HCT116 (cell line): ENCODE measurements at regions not wholly inside any gene's neighbourhood (a gene's known extent, or its start where the extent isn't known, plus 50 kb on each side); places are given as distances from the start of the nearest gene placed in this dataset.

ENCODE experiments used
- ATAC-seq: fragments of 200-7000 bp; cut with Tn5 transposase; 2 replicates; pipeline ENCODE4 v1.9.1; 2020; ENCODE audit warnings: mild to moderate bottlenecking, moderate library complexity
- BruUV-seq: library from RNA; stranded (reverse); fragments of 400-500 nt; replicated peaks from 2 replicates; lab custom pipeline; 2021; lab: Mats Ljungman, UMichigan
- CTCF ChIA-PET: fragments of 300-600 bp; sonication (Branson Sonifier 250); formaldehyde crosslinking; loops from one replicate; lab custom pipeline; 2021; ENCODE audit warnings: antibody characterized with exemption; lab: Charles Lee
- POLR2A ChIA-PET: fragments of 300-600, 350-600 bp; sonication (Branson Sonifier 250); formaldehyde crosslinking; loops from one replicate; lab custom pipeline; 2021; ENCODE audit warnings: antibody characterized with exemption; lab: Charles Lee
- RAD21 ChIA-PET, 2 experiments: fragments of 300-600 bp; sonication (Branson Sonifier 250); formaldehyde crosslinking; loops; one replicate each; lab custom pipeline; 2023; ENCODE audit warnings: low total read pairs in 2 of 2; ENCODE audit not compliant: uncharacterized antibody in 2 of 2, unreplicated experiment in 2 of 2, low non-redundant PET in 1 of 2; lab: Charles Lee
- DNase-seq: peaks from one replicate; pipeline ENCODE4 v3.0.0-alpha.2; 2010; ENCODE audit warnings: low read depth, low spot score
- H2AFZ ChIP-seq: fragments of 200-600 bp; shearing (Covaris generic), sonication (generic); 2 replicates; pipeline ENCODE4 v1.6.1; 2017; ENCODE audit warnings: low read depth, mixed run types, mixed read lengths, antibody characterized with exemption, low read length; ENCODE audit not compliant: poor library complexity, severe bottlenecking
- H3K27ac ChIP-seq: 2 replicates; pipeline ENCODE4 v1.5.1; 2012; ENCODE audit warnings: low read depth, low read length
- H3K27me3 ChIP-seq: fragments of 200-600 bp; sonication (generic); 2 replicates; pipeline ENCODE4 v1.6.1; 2016; ENCODE audit warnings: mixed run types, low read length, mixed read lengths; ENCODE audit not compliant: insufficient read depth
- H3K36me3 ChIP-seq, 2 experiments: fragments of 200-500 bp in 1 of 2; fragments of 200-600 bp in 1 of 2; sonication (Bioruptor generic) in 1 of 2; sonication (generic) in 1 of 2; 2 replicates each; pipeline versions ENCODE4 v1.5.1 to v1.6.1; 2014 to 2016; ENCODE audit warnings: low read length in 2 of 2, inconsistent platforms in 1 of 2, mixed read lengths in 1 of 2, mixed run types in 1 of 2; ENCODE audit not compliant: insufficient read depth in 2 of 2, control insufficient read depth in 1 of 2
- H3K4me1 ChIP-seq, 2 experiments: fragments of 200-600 bp in 1 of 2; sonication (generic) in 1 of 2; 2 replicates each; pipeline versions ENCODE4 v1.5.1 to v1.6.1; 2012 to 2017; ENCODE audit warnings: low read length in 2 of 2, inconsistent platforms in 1 of 2, mild to moderate bottlenecking in 1 of 2, mixed read lengths in 1 of 2, mixed run types in 1 of 2, moderate library complexity in 1 of 2; ENCODE audit not compliant: insufficient read depth in 2 of 2, control insufficient read depth in 1 of 2
- H3K4me2 ChIP-seq: fragments of 200-600 bp; sonication (generic); 2 replicates; pipeline ENCODE4 v1.6.1; 2017; ENCODE audit warnings: mixed run types, low read length, mixed read lengths
- H3K4me3 ChIP-seq, 2 experiments: fragments of 200-600 bp in 1 of 2; sonication (generic) in 1 of 2; replicated peaks in 1 of 2; 2 replicates each; pipeline ENCODE4 v1.5.1; 2011 to 2016; ENCODE audit warnings: low read length in 2 of 2, control low read depth in 1 of 2, low read depth in 1 of 2, mild to moderate bottlenecking in 1 of 2, mixed read lengths in 1 of 2, mixed run types in 1 of 2
- H3K79me2 ChIP-seq: fragments of 200-600 bp; sonication (generic); 2 replicates; pipeline ENCODE4 v1.6.1; 2017; ENCODE audit warnings: mild to moderate bottlenecking, mixed run types, low read length, moderate library complexity, mixed read lengths; ENCODE audit not compliant: insufficient read depth
- H3K9ac ChIP-seq: fragments of 200-600 bp; sonication (generic); 2 replicates; pipeline ENCODE4 v1.6.1; 2016; ENCODE audit warnings: low read length, mixed read lengths
- H3K9me2 ChIP-seq: fragments of 200-600 bp; sonication (generic), shearing (Covaris generic); 2 replicates; pipeline ENCODE4 v1.6.1; 2017; ENCODE audit warnings: mixed run types, mild to moderate bottlenecking, moderate library complexity; ENCODE audit not compliant: insufficient read depth
- H3K9me3 ChIP-seq, 2 experiments: fragments of 200-500 bp in 1 of 2; fragments of 200-600 bp in 1 of 2; sonication (Bioruptor generic) in 1 of 2; sonication (generic) in 1 of 2; 2 replicates each; pipeline ENCODE4 v1.6.1; 2014 to 2017; ENCODE audit warnings: low read length in 2 of 2, mixed read lengths in 2 of 2, inconsistent platforms in 1 of 2, low read depth in 1 of 2, mild to moderate bottlenecking in 1 of 2, mixed run types in 1 of 2, moderate library complexity in 1 of 2; ENCODE audit not compliant: control insufficient read depth in 1 of 2, insufficient read depth in 1 of 2
- H4K20me1 ChIP-seq: fragments of 200-600 bp; sonication (generic), shearing (Covaris generic); 2 replicates; pipeline ENCODE4 v1.6.1; 2017; ENCODE audit warnings: mixed run types, mild to moderate bottlenecking, moderate library complexity; ENCODE audit not compliant: insufficient read depth
- CBX3 ChIP-seq: IDR thresholded peaks from 2 replicates; pipeline ENCODE4 v1.6.1; 2012; ENCODE audit warnings: low read depth
- MAX ChIP-seq: IDR thresholded peaks from 2 replicates; pipeline ENCODE4 v1.6.1; 2012
- POLR2AphosphoS5 ChIP-seq: IDR thresholded peaks from 2 replicates; pipeline ENCODE4 v1.6.1; 2011; ENCODE audit warnings: mild to moderate bottlenecking, low read depth, low read length, moderate library complexity
- SP1 ChIP-seq: IDR thresholded peaks from 2 replicates; pipeline ENCODE4 v1.6.1; 2012; ENCODE audit warnings: low read depth
- TCF7L2 ChIP-seq: IDR thresholded peaks from 2 replicates; pipeline ENCODE4 v1.7.0; 2011; ENCODE audit warnings: borderline replicate concordance, inconsistent platforms; ENCODE audit not compliant: insufficient read depth, insufficient read length; ENCODE audit errors: extremely low read depth
- ZFX ChIP-seq: fragments of 450-650 bp; IDR thresholded peaks from 2 replicates; pipeline ENCODE4 v1.6.1; 2017
- intact Hi-C: fragments of 100-400 bp; cut with micrococcal nuclease; formaldehyde crosslinking; loops from 2 replicates; pipeline ENCODE4 v1.10.0; 2022

- no peak for DNase-seq
- CTCF ChIA-PET = no interaction called here
- H3K27me3 ChIP-seq = no peaks in the 10 kb centered on the region
- no peaks in the 10 kb centered on the region for H3K9me3 ChIP-seq
- no peaks in the 10 kb centered on the region for H3K36me3 ChIP-seq
- TF ChIP-seq ZFX (no peak), CBX3 (no peak)
- TF ChIP-seq, all 23 proteins: peak for 0
- Histone ChIP-seq H3K9me2 (no peaks in the 10 kb centered on the region), H3K9ac (no peak overlapping the region), H3K4me1 (no peaks in the 10 kb centered on the region), H2AFZ (no peak overlapping the region), H3K4me2 (no peak overlapping the region), H3K27ac (no peak overlapping the region), H3K4me3 (no peak overlapping the region), H3K79me2 (no peaks in the 10 kb centered on the region), H4K20me1 (no peaks in the 10 kb centered on the region)
- RAD21 ChIA-PET = no interaction called here
- intact Hi-C loops = no loop called here
- no TSS peak for BruUV-seq
- no peak for ATAC-seq
- POLR2A ChIA-PET = no interaction called here
Measured at GRCh38 chr1:82948386-82948785, 1050.5 kb downstream of the TTLL7 start.

GRCh38 chr1:82947278-82947677, 1051.7 kb downstream of the TTLL7 start:
- no peak for TF ChIP-seq POLR2AphosphoS5
- no peak for TF ChIP-seq TCF7L2
- TF ChIP-seq MAX = no peak
- TF ChIP-seq SP1 = no peak
- CTCF ChIA-PET = no interaction called here
- Histone ChIP-seq H3K27ac (no peak overlapping the region), H3K4me3 (no peak overlapping the region), H3K9me3 (no peaks in the 10 kb centered on the region), H3K27me3 (no peaks in the 10 kb centered on the region), H3K9me2 (no peaks in the 10 kb centered on the region), H2AFZ (no peak overlapping the region), H3K4me1 (no peaks in the 10 kb centered on the region), H3K4me2 (no peak overlapping the region), H3K79me2 (no peaks in the 10 kb centered on the region), H3K36me3 (no peaks in the 10 kb centered on the region), H3K9ac (no peak overlapping the region), H4K20me1 (no peaks in the 10 kb centered on the region)
- POLR2A ChIA-PET = interaction anchor here (0.7 kb wide), 1 partner anchor 1780 kb away, joined by 5 read pairs; no protein-coding TSS in a partner anchor
- RAD21 ChIA-PET = no interaction called here
- intact Hi-C loops = no loop called here
- DNase-seq = no peak
- no TSS peak for BruUV-seq
- ATAC-seq = no peak
